ENCODE measurements at regions not wholly inside any gene's neighbourhood (a gene's known extent, or its start where the extent isn't known, plus 50 kb on each side); places are given as distances from the start of the nearest gene placed in this dataset.

- H3F3A ChIP-seq (ENCODE audit: insufficient read depth, low read length, poor library complexity, severe bottlenecking) = no peaks in the 10 kb centered on the region
- no peaks in the 10 kb centered on the region for H3K79me2 ChIP-seq (replicated peaks; ENCODE audit: insufficient read depth, low read length)
- TF ChIP-seq POLR2AphosphoS5 (IDR thresholded peaks at IDR 0.05) = no peak
- TF ChIP-seq SMC3 (conservative IDR thresholded peaks at IDR 0.05; ENCODE audit: poor library complexity) = no peak
- no peak for TF ChIP-seq MXI1 (conservative IDR thresholded peaks at IDR 0.05; ENCODE audit: poor library complexity, severe bottlenecking)
- TF ChIP-seq TAF1 (IDR thresholded peaks at IDR 0.05; ENCODE audit: low read depth) = no peak
- TF ChIP-seq REST (IDR thresholded peaks at IDR 0.05; ENCODE audit: borderline replicate concordance) = no peak
- no peak for TF ChIP-seq CTCF (IDR thresholded peaks at IDR 0.05; ENCODE audit: poor library complexity, severe bottlenecking)
- no peak for TF ChIP-seq RAD21 (conservative IDR thresholded peaks at IDR 0.05)
- TF ChIP-seq EP300 (conservative IDR thresholded peaks at IDR 0.05; ENCODE audit: poor library complexity, severe bottlenecking) = no peak
- TF ChIP-seq EZH2 (IDR thresholded peaks at IDR 0.05; ENCODE audit: borderline replicate concordance, insufficient read depth, low read length, poor library complexity, severe bottlenecking) = no peak
- H3K27ac ChIP-seq (ENCODE audit: low read length) = no peak overlapping the region
- no peak overlapping the region for H2AFZ ChIP-seq (ENCODE audit: low read depth, low read length)
- no peaks in the 10 kb centered on the region for H3K9me3 ChIP-seq (ENCODE audit: low read length)
- H3K4me3 ChIP-seq (ENCODE audit: low read length) = no peak overlapping the region
- H3K9me2 ChIP-seq (ENCODE audit: insufficient read depth, low read length) = no peaks in the 10 kb centered on the region
- H3K27me3 ChIP-seq (ENCODE audit: insufficient read depth, low read depth, low read length) = no peaks in the 10 kb centered on the region
- H3K36me3 ChIP-seq (ENCODE audit: insufficient read depth, low read length) = no peaks in the 10 kb centered on the region
- no peak overlapping the region for H3K9ac ChIP-seq (ENCODE audit: low read length)
- no peaks in the 10 kb centered on the region for H4K20me1 ChIP-seq (ENCODE audit: insufficient read depth)
- no peak overlapping the region for H3K4me2 ChIP-seq (ENCODE audit: low read length)
These were observed 439.5 kb upstream of the RGMB start for GRCh38 chr5:98333921-98334320.

GRCh38 chr5:98334946-98335345 is 438.5 kb upstream of the RGMB start:
- Histone ChIP-seq H2AFZ (ENCODE audit: low read depth, low read length) (no peak overlapping the region), H3K27me3 (ENCODE audit: insufficient read depth, low read depth, low read length) (no peaks in the 10 kb centered on the region), H4K20me1 (ENCODE audit: insufficient read depth) (no peaks in the 10 kb centered on the region), H3K9me2 (ENCODE audit: insufficient read depth, low read length) (no peaks in the 10 kb centered on the region), H3K9me3 (ENCODE audit: low read length) (no peaks in the 10 kb centered on the region), H3K9ac (ENCODE audit: low read length) (no peak overlapping the region), H3K36me3 (ENCODE audit: insufficient read depth, low read length) (no peaks in the 10 kb centered on the region), H3F3A (ENCODE audit: insufficient read depth, low read length, poor library complexity, severe bottlenecking) (no peaks in the 10 kb centered on the region), H3K27ac (ENCODE audit: low read length) (no peak overlapping the region), H3K4me2 (ENCODE audit: low read length) (no peak overlapping the region), H3K4me3 (ENCODE audit: low read length) (no peak overlapping the region), H3K79me2 (replicated peaks; ENCODE audit: insufficient read depth, low read length) (no peaks in the 10 kb centered on the region)
- TF ChIP-seq RAD21 (conservative IDR thresholded peaks at IDR 0.05) (no peak), MXI1 (conservative IDR thresholded peaks at IDR 0.05; ENCODE audit: poor library complexity, severe bottlenecking) (no peak)
